ENCODE measurements at regions not wholly inside any gene's neighbourhood (a gene's known extent, or its start where the extent isn't known, plus 50 kb on each side); places are given as distances from the start of the nearest gene placed in this dataset.

- no peaks in the 10 kb centered on the region for H3K9me2 ChIP-seq (replicated peaks; ENCODE audit: insufficient read depth)
- no peaks in the 10 kb centered on the region for H3K27me3 ChIP-seq
- no peak overlapping the region for H3K4me2 ChIP-seq
- WGBS (ENCODE audit: low lambda C conversion rate, missing lambda C conversion rate) = 89% methylated on average over 5 of the region's 5 CpGs
- peak overlapping the region; percentile 69 for H3K27ac ChIP-seq
- H3K4me3 ChIP-seq = no peak overlapping the region
- no peaks in the 10 kb centered on the region for H3K4me1 ChIP-seq (ENCODE audit: insufficient read depth)
- H3K79me2 ChIP-seq = no peaks in the 10 kb centered on the region
- H3K9me3 ChIP-seq (ENCODE audit: low read depth) = no peaks in the 10 kb centered on the region
- no peak for DNase-seq (ENCODE audit: low spot score)
- TF ChIP-seq EZH2phosphoT487 (IDR thresholded peaks at IDR 0.05; ENCODE audit: low read depth, severe bottlenecking, unreplicated experiment) (no peak), CTCF (IDR thresholded peaks at IDR 0.05; ENCODE audit: poor library complexity) (no peak), EZH2 (IDR thresholded peaks at IDR 0.05; ENCODE audit: borderline replicate concordance) (no peak)
- no peaks in the 10 kb centered on the region for H3K36me3 ChIP-seq (replicated peaks; ENCODE audit: insufficient read depth, low read depth)
- no peak overlapping the region for H2AFZ ChIP-seq
- no peaks in the 10 kb centered on the region for H4K20me1 ChIP-seq (ENCODE audit: insufficient read depth, poor library complexity, severe bottlenecking)
Observed at GRCh38 chrX:19182785-19183184, 60.5 kb upstream of the ADGRG2 start.

- 66% methylated on average over 11 of the region's 11 CpGs for WGBS (ENCODE audit: low lambda C conversion rate, missing lambda C conversion rate)
- Histone ChIP-seq H3K9me2 (replicated peaks; ENCODE audit: insufficient read depth) (no peaks in the 10 kb centered on the region), H3K27me3 (no peaks in the 10 kb centered on the region), H3K4me1 (ENCODE audit: insufficient read depth) (no peaks in the 10 kb centered on the region), H3K9me3 (ENCODE audit: low read depth) (no peaks in the 10 kb centered on the region), H2AFZ (no peak overlapping the region), H3K4me3 (no peak overlapping the region), H3K79me2 (no peaks in the 10 kb centered on the region), H3K36me3 (replicated peaks; ENCODE audit: insufficient read depth, low read depth) (no peaks in the 10 kb centered on the region), H4K20me1 (ENCODE audit: insufficient read depth, poor library complexity, severe bottlenecking) (no peaks in the 10 kb centered on the region), H3K4me2 (no peak overlapping the region), H3K27ac (peak overlapping the region; percentile 80)
- peak; percentile 17 for DNase-seq (ENCODE audit: low spot score)
- TF ChIP-seq CTCF (IDR thresholded peaks at IDR 0.05; ENCODE audit: poor library complexity) = no peak
- no peak for TF ChIP-seq EZH2 (IDR thresholded peaks at IDR 0.05; ENCODE audit: borderline replicate concordance)
Observed at GRCh38 chrX:19183761-19184477, 61.7 kb upstream of the ADGRG2 start.

GRCh38 chrX:19188566-19188965 is 66.3 kb upstream of the ADGRG2 start:
- Histone ChIP-seq H3K9me2 (replicated peaks; ENCODE audit: insufficient read depth) (no peaks in the 10 kb centered on the region), H3K4me2 (no peak overlapping the region), H3K4me1 (ENCODE audit: insufficient read depth) (no peaks in the 10 kb centered on the region), H3K27ac (no peak overlapping the region), H3K4me3 (no peak overlapping the region), H3K9me3 (ENCODE audit: low read depth) (no peaks in the 10 kb centered on the region), H3K36me3 (replicated peaks; ENCODE audit: insufficient read depth, low read depth) (no peaks in the 10 kb centered on the region), H3K27me3 (no peaks in the 10 kb centered on the region), H4K20me1 (ENCODE audit: insufficient read depth, poor library complexity, severe bottlenecking) (no peaks in the 10 kb centered on the region), H3K79me2 (no peaks in the 10 kb centered on the region), H2AFZ (no peak overlapping the region)
- no peak for DNase-seq (ENCODE audit: low spot score)
- TF ChIP-seq CTCF (IDR thresholded peaks at IDR 0.05; ENCODE audit: poor library complexity) (no peak), EZH2phosphoT487 (IDR thresholded peaks at IDR 0.05; ENCODE audit: low read depth, severe bottlenecking, unreplicated experiment) (no peak), EZH2 (IDR thresholded peaks at IDR 0.05; ENCODE audit: borderline replicate concordance) (no peak)
- WGBS (ENCODE audit: low lambda C conversion rate, missing lambda C conversion rate) = 55% methylated on average over 3 of the region's 3 CpGs
